Hematopoietic multipotent progenitor cell treated with erythropoietin and hydrocortisone succinate and interleukin-3 and kit ligand, for 8 days (in vitro differentiated cells): ENCODE measurements at regions not wholly inside any gene's neighbourhood (a gene's known extent, or its start where the extent isn't known, plus 50 kb on each side); places are given as distances from the start of the nearest gene placed in this dataset.

ENCODE experiments used
- DNase-seq: peaks from one replicate; pipeline ENCODE4 v3.0.0-alpha.2; 2015

DNA sequence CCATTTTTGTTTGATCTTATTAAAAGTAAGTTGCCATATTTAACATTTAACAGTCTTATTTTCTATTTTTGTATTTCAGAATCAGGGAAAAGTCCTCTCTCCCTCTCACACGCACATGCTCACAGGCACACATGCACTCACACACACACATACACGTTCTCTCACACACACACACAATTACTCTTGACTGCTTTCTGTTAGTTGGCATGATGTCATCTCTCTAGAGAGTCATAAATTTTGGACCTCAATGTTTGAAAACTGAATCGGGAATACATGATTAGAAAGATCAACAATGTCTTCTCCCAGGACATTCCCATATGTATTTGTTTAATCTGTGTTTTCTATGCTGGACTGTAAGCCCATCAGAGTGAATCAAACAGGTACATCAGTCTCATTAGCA lies 165.7 kb upstream of the AHR start:
- no peak for DNase-seq

DNA sequence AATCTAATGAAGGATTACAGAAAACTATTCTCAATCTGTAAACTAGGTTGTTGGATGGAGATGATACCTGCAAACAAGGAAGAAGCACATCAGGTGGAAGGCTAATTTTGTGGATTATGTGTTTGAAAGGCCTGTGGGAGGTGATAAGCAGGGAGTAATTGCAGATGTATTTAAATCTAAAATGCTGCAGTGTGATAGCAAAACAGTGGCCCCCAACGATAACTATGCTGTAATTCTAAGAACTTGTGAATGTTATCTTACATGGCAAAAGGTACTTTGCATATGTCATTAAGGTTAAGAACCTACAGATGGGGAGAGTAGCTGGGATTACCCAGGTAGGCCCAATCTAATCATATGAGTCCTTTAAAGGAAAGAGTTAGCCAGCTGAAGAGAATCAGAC lies 164.5 kb upstream of the AHR start:
- peak; percentile 24 for DNase-seq

DNA sequence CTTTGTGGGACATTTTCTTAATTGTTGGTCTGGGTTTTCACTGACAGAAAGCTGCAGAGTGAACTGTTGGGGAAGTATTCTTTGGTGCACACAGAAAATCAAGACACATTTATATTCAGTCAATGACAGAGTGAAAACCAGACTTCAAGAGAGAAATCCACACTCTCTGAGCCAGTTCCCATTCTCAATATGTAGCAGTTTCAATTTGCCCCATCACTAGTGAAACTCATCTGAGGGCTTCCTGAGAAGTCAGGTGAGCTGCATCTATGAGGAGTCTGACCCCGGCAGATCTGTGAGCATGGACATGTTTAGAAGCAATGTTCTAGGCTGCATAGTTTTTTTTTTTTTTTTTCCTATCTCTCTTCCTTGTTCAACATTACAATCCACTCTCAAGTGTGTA lies 163.7 kb upstream of the AHR start:
- no peak for DNase-seq

DNA sequence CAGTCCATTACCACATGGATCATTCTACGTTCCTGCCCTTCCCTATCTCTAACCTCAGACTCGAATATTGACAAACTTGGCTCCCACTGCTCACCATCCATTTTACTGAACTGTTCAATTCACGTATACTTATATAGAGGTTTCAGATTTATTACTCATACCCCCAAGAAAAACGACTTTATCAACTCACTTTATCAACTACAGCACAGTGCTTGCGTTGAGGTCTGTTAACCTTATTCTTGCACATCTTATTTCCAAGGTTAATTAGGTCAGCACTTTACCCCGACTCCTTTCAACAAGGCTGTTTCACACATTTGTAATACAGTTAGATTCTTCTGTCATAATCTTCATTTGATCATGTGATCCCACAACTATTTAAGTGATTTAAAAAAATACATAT lies 162.3 kb upstream of the AHR start:
- DNase-seq: no peak

DNA sequence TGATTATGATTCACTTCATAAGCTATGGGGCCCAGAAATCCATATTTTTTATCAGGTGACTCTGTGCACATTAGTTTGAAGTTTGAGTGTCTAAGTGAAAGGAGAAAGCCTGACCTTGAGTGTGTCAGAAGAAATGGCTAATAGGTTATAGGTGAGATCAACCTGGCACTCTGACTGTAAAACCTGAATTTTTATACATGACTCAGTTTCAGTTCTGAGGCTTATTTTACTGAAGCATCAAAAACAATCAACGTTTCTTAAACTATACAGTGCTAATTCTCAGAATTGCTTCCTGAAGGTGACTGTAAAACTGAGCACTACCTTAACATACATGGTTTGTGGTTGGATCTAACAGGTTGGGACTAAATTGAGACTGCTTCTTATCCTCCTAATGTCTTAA lies 159.4 kb upstream of the AHR start:
- DNase-seq: no peak

DNA sequence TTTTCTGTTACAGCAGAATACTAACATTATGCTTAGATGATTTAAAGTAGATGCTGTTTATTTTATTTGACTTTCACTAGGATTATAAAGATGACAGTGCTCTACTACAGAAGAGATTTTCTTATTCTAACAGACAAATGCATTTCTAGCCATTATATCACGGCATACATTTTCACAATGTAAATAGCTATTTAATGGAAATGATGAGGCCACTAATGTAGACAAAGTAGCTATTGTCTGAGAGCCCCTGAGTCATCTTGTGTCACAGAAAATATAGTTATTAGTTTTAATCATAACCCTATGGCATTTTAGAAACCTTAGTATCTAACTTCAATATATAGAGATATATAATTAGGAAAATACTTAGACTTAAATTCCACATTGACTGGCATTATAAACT lies 158.0 kb upstream of the AHR start:
- DNase-seq: no peak

DNA sequence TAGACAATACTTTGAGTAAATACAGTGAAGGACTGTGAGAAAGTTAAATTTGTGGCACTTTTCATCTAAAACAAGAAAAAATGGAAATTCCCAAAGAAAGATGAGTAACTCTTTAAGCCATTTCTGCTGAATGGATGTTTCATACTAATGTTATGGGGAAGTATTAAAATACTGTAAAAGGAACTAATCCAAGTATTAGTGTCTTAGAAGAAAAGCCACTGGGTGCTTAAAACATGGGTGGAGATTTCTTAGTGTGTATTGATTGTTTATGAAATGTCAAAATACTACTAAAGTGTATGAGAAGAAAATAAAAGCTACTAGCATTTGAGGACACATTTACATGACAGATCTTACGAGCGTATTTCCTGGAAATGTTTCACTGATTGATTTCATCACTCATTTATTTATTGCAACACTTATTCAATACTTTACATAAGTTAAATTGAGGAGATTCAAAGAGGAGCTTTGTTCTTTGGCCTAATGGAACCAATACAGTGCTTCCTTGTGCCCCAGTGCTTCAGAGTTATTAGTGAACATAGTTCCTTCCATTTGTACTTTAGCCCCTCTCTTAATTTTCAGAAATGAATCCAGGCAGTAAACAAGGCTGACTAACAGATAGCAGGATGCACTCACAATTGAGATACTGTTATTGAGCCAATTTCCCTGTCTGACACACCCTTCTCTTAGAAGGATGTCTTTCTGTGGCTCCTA lies 155.5 kb upstream of the AHR start:
- DNase-seq: no peak

DNA sequence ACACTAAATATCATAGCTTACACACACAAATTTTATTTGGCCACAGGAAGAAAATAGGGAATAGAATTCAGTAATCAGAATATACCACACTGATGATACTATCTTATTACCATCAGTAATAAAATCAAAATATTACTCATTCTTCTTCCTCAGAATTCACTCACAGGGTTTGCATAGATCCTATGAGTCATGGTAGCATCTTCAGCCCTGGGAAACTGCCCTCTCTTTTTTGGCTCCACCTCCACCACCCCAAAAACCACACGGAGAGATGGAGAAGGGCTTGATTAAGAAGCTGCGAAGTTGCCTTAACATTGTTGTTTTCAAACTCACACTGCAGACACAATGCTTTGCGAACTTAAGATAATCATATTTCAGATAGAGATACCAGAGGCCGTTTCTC lies 154.1 kb upstream of the AHR start:
- DNase-seq: peak; percentile 62

DNA sequence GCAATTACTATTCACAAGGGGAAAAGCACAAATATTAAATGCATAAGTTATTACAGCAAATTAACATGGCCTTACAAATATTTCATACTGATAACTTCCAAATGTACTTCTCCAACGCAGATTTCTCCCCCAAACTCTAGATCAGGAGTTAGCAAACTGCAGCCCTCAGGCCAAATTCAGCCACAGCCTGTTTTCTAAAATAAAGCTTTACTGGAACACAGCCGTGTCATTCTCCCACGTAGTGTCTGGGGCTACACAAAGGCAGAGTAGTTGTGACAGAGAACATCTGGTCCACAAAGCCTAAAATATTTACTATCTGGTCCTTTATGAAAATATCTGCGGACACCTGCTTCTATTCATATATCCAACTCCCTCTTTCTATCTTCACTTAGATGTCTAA lies 151.8 kb upstream of the AHR start:
- DNase-seq: no peak

DNA sequence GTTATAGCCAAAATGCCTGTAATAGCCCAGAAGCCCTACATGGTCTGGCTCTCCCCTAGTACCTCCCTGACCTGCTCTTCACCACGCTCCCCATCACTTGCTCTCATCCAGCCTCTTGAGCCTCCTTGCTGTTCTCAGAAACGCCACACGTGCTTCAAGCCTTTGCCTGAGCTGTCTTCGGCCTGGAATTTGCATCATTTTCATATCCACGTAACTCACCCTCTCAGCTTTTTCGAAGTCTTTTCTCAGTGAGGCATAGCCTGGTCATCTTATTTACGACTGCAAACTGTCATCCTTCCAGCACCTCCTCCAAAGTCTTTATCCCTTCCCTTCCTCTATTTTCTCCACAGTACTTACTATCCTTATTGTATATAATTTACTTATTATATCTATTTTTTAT lies 151.0 kb upstream of the AHR start:
- DNase-seq: no peak

DNA sequence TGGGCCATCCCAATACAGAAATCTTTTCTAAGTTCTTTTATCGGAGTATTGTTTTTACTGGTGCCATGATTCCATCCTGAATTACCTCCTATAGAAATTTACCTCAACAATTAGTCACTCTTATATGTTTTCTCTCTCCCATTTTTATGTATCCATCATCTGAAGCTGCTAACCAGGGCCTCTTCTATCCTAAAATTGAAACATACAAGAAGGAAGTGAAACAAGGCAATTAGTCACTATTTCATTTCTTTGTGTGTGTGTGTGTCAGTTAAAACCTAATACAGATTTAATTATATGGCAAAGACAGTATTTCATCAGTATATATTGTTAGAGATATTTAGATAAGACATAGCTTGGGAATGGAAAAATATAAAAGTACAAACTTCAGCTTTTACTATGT lies 148.4 kb upstream of the AHR start:
- DNase-seq: no peak

DNA sequence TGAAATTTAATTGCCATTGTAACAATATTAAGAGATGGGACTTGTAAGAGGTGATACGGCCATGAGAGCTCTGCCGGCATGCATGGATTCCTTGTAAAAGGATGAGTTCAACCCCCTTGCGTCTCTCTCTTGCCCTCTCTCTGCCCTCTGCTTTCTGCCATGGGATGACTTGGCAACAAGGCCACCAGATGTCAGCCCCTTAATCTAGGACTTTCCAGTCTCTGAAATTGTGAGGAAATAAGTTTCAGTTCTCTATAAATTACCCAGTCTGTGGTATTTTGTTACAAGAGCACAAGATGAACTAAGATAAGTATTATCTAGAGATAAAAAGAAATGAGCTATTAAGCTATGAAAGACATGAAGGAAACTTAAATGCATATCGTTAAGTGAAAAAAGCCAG lies 145.7 kb upstream of the AHR start:
- DNase-seq: no peak

DNA sequence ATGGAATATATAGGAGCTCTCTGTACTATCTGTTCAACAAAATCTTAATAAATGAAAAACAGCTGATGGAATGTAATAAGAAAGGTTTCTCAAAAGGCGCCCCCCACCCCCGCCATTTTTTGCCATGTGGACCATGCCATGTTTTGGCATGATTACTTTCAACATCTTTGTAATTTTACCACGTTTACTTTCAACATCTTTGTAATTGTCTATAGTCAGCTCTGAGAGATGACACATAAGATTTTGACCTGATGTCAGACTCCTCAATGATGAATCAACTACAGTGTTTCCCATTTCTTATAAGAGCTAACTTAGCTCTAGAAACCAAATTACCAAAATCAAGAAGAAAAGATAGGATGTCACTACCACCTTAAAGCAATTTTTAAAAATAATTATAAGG lies 144.9 kb upstream of the AHR start:
- no peak for DNase-seq

DNA sequence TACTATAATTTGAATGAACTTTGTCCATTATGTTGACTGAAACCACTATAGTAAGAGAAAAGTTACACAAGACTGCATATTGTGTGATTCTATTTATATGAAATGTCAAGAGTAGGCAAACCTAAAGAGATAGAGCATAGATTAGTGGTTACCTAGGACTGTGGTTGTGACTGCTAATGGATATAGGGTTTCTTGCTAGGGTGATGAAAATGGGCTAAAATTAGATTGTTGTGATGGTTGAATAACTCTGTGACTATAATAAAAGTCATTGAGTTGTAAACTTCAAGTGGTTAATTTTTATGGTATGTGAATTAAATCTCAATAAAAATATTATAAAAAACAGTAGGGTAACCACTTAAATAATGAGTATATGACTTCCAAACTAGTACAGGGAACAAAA lies 142.9 kb upstream of the AHR start:
- no peak for DNase-seq

DNA sequence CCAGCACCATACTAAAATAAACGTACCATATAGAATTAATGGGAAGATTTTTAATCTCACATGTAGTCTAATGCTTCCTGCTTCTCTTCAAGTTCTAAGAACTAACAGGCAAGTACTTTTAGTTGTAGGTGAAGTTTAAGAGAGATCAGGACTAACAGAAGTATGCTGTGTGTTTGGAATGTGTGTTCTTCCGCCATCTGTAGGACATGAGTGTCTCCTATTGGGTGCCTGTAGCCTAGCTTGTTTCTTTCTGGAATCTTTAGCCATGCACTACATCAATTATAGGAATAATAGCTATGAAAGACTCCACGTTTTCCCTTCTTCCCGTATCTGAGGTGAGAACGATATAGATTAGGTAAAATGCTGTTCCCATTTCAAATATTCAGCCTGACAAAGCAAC lies 140.2 kb upstream of the AHR start:
- no peak for DNase-seq

DNA sequence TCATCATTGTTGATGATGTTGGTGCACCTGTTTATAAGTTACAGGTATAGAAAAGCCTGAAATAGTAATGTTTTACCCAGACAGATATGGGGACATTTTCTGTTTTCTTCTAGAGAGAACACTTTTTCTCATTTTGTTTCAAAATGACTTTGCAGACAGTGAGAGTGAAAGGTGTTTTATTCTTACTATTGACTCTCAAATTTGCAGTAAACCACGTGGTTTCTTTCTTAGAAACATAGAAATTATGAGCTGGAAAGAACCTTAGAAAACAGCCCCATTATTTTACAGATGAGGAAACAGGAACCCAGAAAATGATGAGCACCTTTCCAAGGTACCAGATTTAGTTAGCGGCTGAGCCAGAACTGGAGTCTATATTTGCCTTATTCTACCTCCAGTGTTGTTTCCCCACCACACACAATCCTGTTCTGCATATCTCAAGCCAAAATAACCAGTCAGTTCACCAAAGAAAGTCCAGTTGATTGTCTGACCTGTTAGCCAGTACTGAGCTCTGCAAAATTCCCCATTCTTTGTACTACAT lies 138.9 kb upstream of the AHR start:
- DNase-seq: no peak

DNA sequence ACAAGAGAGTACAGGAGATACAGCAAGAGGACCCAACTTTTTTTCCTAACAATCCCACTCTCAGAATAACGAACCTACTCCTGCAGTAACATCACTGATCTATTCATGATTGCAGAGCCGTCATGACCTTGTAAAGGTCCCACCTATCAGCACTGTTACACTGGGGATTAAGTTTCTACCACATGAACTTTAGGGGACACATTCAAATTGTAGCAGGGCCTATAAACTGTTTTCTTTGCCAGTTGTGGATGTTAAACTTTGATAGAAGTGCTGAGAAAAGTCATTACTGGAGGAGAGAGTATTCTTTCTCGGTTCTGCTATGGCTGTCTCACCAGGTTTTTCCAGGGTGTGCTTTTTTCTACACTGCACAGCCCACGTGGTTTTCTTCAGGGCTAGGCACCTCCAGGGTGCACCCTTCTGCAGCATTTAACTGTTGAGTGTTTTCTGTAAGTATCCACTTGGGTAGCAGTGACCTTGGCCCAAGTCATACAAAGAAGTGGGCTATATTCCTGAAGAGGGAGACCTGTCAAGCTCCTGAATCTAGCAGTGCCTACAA lies 131.6 kb upstream of the AHR start:
- DNase-seq: no peak

DNA sequence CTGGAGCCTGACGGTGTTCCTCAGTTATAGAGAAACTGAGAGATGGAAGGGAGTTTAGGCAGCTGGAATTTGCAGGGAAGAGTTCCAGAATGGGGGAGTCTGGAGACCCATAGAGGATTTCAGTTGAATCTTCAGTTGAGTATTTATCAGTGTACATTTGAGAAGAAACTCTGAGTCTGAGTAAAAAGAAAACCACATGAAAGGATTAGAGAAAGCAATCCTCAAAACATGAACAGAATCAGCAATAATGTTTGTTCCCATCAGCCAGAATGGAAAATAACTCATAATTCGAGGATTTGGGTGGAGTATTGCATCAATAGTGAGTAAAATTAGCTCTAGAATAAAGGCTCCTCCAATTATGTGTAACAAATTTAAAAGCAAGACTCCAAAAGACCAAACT lies 130.0 kb upstream of the AHR start:
- no peak for DNase-seq

DNA sequence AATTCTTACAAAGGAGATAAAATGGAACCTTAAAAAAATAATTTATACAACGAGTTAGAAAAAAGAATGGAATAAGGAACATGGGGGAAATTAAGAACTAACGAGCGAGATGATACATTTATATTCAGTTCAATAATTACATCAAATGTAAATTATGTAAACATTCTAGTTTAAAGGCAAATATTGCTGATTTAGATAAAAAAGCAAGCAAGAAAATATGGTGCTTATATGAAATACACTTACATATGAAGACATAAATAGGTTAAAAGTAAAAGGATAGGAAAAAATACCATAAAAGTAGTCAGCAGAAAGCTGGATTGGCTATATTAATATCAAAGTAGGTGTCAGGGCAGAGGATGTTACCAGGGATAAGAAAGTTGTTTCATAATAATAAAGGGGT lies 127.0 kb upstream of the AHR start:
- no peak for DNase-seq

DNA sequence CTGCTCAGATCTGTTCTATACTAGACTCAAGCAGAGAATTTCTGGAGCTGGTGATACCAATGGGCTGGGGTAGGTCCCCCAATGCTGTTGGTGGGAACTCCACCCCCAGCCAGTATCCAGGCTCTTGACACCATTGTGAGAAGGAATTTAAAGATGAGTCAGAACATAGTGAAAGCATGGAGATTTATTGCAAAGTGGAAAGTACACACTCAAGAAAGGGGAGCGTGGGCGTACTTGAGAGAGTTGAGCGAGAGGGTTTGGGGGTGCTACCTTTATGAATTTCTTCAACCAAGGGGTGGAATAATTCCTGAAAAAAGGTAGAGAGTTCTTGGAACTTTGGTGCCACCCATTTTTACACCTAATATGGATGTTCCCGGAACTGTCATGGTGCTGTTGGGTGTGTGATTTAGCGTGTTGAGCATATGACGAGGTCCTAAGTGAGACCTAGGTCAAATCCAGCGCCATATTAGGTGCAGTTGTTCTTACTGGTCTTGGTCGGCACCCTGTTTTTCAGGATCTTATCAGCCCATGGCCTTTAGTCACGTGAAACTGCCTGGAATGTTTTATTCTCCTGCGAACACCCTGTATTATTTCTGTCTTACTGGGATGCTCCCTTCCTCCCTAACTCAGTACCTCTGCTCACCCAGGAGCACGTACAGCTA lies 122.0 kb upstream of the AHR start:
- DNase-seq: no peak

DNA sequence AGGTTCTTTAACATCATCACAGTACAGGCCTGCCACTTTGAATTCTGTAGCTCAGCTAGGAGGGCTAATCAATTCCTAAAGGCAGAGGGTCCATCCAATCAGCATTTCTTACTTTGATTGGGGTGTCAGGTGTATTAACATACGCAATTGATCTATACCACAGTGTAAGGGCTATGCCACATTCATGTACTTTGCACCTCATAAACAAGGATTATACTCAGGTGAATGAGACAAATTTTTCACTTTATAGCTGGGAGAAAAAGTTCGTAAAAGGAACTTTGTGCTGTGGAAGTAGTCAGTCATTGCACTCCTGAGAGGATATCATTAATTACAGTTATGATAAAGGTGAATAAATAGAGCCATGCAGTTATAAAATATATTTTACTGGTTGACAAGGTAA lies 119.9 kb upstream of the AHR start:
- DNase-seq: no peak

DNA sequence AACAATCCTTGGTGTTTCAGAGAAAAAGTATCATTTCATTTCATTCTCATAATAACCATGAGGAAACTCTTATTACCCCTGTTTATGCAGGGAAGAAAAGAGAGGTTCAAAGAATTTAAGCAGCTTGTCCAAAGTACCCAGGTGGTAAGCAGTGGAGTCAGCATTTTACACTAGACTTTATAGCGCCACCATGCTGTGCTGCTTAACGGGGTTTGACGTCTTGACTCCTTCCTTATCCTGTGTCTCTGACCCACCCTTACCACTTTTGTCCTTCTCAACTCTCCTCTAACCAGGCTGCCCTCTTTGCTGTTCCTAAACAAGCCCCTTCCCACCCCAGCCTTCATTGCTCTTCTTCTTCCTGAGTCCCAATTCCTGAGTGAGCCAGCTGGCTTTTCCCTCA lies 117.0 kb upstream of the AHR start:
- DNase-seq: no peak

DNA sequence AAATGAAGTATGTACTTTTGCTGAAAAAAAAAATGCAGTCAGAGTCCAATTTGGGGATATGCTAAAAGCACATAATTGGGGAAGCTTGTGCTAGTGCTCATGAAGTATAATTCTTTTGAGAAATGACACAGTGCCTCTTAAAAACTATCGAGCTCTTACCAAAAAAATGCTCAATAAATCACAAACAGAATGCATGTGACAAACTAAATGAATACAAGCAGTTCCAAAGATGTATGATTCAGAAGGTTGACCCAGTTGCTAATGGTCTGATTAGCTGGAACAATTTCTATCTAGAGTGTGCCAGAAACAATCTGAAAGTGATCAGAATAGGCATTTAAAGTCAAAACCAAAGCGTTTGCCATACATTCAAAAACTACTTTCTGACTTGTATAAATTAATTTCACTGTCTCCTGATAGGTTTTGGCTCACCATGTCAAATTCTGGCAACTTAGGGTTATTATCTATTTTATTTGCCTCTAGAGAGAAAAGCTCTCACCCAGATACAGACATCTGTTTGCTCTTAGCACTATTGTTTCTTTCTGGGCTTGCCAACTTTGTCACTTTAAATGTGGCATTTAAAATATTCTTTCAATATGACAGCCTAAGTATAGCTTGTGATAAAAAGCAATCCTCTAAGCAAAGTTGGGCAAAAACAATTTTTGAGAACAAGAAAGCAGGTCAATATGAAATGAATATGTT lies 114.7 kb upstream of the AHR start:
- DNase-seq: no peak
